Psoas muscle (tissue), 7 donors: ENCODE measurements at regions not wholly inside any gene's neighbourhood (a gene's known extent, or its start where the extent isn't known, plus 50 kb on each side); places are given as distances from the start of the nearest gene placed in this dataset.
A peak's percentile ranks its signal among the peaks of the same experiment; 100 is the strongest.

Experiments
- ATAC-seq, 4 donors: fragments of 200-7000 bp; cut with Tn5 transposase; one replicate each; pipeline ENCODE4 v1.9.1; 2020; ENCODE audit warnings: moderate library complexity in 3 of 4, mild to moderate bottlenecking in 2 of 4
- DNase-seq, 2 donors: peaks; one replicate each; pipeline ENCODE4 v3.0.0-alpha.2; 2020
- H3K27ac ChIP-seq: fragments of 200-600 bp; one replicate; pipeline ENCODE4 v1.8.0; 2022
- H3K27me3 ChIP-seq, 3 donors: fragments of 200-600 bp in 1 of 3; one replicate each; pipeline versions ENCODE4 v1.6.1 to v1.8.0; 2013 to 2022; ENCODE audit warnings: low read length in 2 of 3, mild to moderate bottlenecking in 2 of 3, moderate library complexity in 1 of 3; ENCODE audit not compliant: insufficient read depth in 3 of 3
- H3K36me3 ChIP-seq, 2 donors: fragments of 200-600 bp in 1 of 2; one replicate each; pipeline versions ENCODE4 v1.6.1 to v1.8.0; 2013 to 2022; ENCODE audit warnings: low read depth in 1 of 2, mild to moderate bottlenecking in 1 of 2, moderate library complexity in 1 of 2; ENCODE audit not compliant: insufficient read depth in 1 of 2
- H3K4me1 ChIP-seq: fragments of 200-600 bp; one replicate; pipeline ENCODE4 v1.8.0; 2022
- H3K4me3 ChIP-seq: fragments of 200-600 bp; one replicate; pipeline ENCODE4 v1.8.0; 2022; ENCODE audit warnings: mild to moderate bottlenecking
- H3K9me3 ChIP-seq: fragments of 200-600 bp; one replicate; pipeline ENCODE4 v1.8.0; 2022
- WGBS, 3 donors: extraction: QIAGEN DNeasy Blood & Tissue Kit; methylation state at CpG; one replicate each; pipeline versions ENCODE4 v1.1.6 to v1.1.7; 2013; 5-methylcytosine and 5-hydroxymethylcytosine counted together
- intact Hi-C, 2 donors: fragments of 100-400 bp; cut with DNase I; formaldehyde crosslinking; loops; one replicate each; pipeline versions ENCODE4 v1.11.0 to v1.14.2; 2022
- TF ChIP-seq, protein P1 (sequence below): fragments of 200-600 bp; IDR thresholded peaks from one replicate; pipeline ENCODE4 v1.8.0; 2022; ENCODE audit warnings: antibody characterized with exemption
- donor health status: healthy with polysubstance abuse.
- donor health status: DM: no; HTN: no; CAD: no; lungs with moderate emphysema.
- donor health status: Bipolar disorder and iron deficiency.
- donor health status: healthy.
- donor health status: DM: yes; HTN: yes; CAD: no.
- donor health status: DM: no; HTN: no; CAD: no.
- donor health status: DM: yes; HTN: yes; CAD: no.

DNA sequence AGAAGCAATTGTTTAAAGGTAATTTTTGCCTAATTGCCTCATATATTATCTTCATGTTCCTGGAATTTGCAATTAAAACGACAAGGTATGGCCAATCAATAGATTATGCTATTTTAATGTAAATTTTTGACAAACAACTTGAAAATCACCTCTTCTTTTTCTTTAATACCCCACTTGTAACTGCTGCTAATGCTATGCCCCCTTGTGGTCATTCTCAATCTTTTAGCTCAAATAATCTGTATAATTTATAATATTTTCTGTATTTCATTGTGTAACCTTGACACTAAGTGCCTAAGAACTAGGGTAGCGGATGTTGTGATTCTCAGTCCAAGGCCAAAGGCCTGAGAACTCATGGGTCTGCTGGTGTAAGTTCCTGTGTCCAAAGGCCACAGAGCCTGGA, 831.7 kb upstream of the POU3F4 start:
- intact Hi-C loops: no loop called here
- DNase-seq (no peak), ATAC-seq (no peak)
- H3K4me3 ChIP-seq: no peak overlapping the region
- H3K27ac ChIP-seq: no peak overlapping the region
- H3K36me3 ChIP-seq: no peaks in the 10 kb centered on the region
- no peaks in the 10 kb centered on the region for H3K9me3 ChIP-seq
- 36 to 63% (median 55%) methylated on average over 2 of the region's 2 CpGs for WGBS, 3 donors
- TF ChIP-seq, protein P1, sequence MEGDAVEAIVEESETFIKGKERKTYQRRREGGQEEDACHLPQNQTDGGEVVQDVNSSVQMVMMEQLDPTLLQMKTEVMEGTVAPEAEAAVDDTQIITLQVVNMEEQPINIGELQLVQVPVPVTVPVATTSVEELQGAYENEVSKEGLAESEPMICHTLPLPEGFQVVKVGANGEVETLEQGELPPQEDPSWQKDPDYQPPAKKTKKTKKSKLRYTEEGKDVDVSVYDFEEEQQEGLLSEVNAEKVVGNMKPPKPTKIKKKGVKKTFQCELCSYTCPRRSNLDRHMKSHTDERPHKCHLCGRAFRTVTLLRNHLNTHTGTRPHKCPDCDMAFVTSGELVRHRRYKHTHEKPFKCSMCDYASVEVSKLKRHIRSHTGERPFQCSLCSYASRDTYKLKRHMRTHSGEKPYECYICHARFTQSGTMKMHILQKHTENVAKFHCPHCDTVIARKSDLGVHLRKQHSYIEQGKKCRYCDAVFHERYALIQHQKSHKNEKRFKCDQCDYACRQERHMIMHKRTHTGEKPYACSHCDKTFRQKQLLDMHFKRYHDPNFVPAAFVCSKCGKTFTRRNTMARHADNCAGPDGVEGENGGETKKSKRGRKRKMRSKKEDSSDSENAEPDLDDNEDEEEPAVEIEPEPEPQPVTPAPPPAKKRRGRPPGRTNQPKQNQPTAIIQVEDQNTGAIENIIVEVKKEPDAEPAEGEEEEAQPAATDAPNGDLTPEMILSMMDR: peak; percentile 18
- peaks cover 0 to 5% (median 0%) of the 10 kb centered on the region in 3 donors for H3K27me3 ChIP-seq
- no peaks in the 10 kb centered on the region for H3K4me1 ChIP-seq

GRCh38 chrX:82677286-82677685, 830.8 kb upstream of the POU3F4 start:
- peaks cover 0 to 5% (median 0%) of the 10 kb centered on the region in 3 donors for H3K27me3 ChIP-seq
- intact Hi-C loops: no loop called here
- WGBS, 3 donors: 59 to 84% (median 77%) methylated on average over 3 of the region's 3 CpGs

DNA sequence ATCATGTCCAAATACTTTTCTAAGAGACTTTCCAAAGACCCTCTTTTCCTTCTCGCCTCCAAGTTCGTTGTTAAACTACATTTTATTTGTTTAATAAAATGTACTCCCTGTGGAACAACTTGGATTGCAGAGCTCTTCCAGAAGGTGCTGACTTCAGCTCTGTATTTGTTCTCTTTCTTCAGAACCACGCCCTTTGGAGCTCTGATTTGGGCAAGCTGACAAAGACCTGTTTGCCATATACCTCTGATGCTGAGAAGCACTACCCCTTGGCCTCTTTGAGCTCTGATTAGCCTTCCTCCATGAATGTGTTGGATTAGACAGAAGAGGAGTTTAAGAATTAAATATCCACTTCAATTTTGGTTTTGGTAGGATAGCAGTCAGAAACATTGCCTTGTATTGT, 815.1 kb upstream of the POU3F4 start:
- WGBS, 3 donors: 41 to 63% (median 56%) methylated on average over 3 of the region's 3 CpGs
- ATAC-seq (no peak), DNase-seq (no peak)
- TF ChIP-seq, protein P1: no peak
- no peak overlapping the region for H3K4me3 ChIP-seq
- no peaks in the 10 kb centered on the region for H3K36me3 ChIP-seq
- H3K4me1 ChIP-seq: no peaks in the 10 kb centered on the region
- no peaks in the 10 kb centered on the region for H3K9me3 ChIP-seq
- H3K27me3 ChIP-seq: no peaks in the 10 kb centered on the region
- intact Hi-C loops: no loop called here
- no peak overlapping the region for H3K27ac ChIP-seq

More at GRCh38 chrX:82677286-82677685, 830.8 kb upstream of the POU3F4 start:
- no peaks in the 10 kb centered on the region for H3K4me1 ChIP-seq
- H3K27ac ChIP-seq: no peak overlapping the region
- ATAC-seq (no peak), DNase-seq (no peak)
- H3K36me3 ChIP-seq: no peaks in the 10 kb centered on the region
- H3K4me3 ChIP-seq: no peak overlapping the region
- TF ChIP-seq, protein P1: no peak
- no peaks in the 10 kb centered on the region for H3K9me3 ChIP-seq

DNA sequence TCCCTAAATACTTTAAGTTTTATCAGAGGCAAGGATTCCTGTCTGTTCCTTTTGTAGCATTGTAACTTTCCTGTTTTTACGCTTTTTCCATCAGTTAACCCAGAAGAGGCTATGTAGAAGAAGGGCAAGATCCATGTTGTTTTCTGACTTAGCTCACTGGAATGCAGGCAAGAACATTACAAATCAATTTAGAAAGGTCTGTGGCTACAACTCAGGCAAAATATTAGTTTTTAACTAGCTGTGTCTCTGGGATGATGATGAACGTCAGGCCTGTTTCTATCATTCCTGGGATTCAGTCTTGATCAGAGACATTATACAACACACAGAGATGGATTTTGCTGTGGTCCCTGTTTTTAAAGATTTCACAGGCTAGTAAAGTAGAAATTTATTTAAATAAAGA, 813.0 kb upstream of the POU3F4 start:
- TF ChIP-seq, protein P1: no peak
- H3K4me1 ChIP-seq: no peaks in the 10 kb centered on the region
- no peaks in the 10 kb centered on the region for H3K36me3 ChIP-seq
- H3K27ac ChIP-seq: no peak overlapping the region
- no peaks in the 10 kb centered on the region for H3K27me3 ChIP-seq
- H3K9me3 ChIP-seq: no peaks in the 10 kb centered on the region
- DNase-seq (no peak), ATAC-seq (no peak)
- 59 to 72% (median 62%) methylated on average over 2 of the region's 2 CpGs for WGBS, 3 donors
- intact Hi-C loops: no loop called here
- H3K4me3 ChIP-seq: no peak overlapping the region

DNA sequence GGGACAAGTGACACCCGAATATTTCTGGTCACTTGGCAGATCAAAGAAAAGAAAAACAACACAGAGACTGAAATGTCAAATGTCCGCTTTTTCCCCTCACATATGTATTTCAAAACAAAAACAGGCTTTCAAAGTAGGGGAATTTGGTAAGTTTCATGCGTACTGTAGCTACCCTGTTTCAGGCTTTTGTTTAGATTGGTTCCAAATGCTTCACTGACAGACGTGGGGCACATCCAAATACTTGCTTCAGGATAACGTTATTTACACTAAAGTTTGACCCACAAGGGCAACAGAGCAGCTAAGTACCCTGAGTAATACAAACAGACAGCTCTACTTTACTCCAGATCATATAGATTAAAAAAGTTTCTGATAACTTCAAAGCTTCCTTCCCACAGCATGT, 804.5 kb upstream of the POU3F4 start:
- H3K27me3 ChIP-seq: peaks cover 0 to 9% (median 0%) of the 10 kb centered on the region in 3 donors
- 23 to 33% (median 26%) methylated on average over 5 of the region's 5 CpGs for WGBS, 3 donors
- ATAC-seq (no peak), DNase-seq (no peak)
- H3K27ac ChIP-seq: no peak overlapping the region
- TF ChIP-seq, protein P1: no peak
- intact Hi-C loops: no loop called here
- no peak overlapping the region for H3K4me3 ChIP-seq
- H3K4me1 ChIP-seq: no peaks in the 10 kb centered on the region
- H3K9me3 ChIP-seq: no peaks in the 10 kb centered on the region
- H3K36me3 ChIP-seq: no peaks in the 10 kb centered on the region
